HepG2 (cell line): ENCODE measurements at regions not wholly inside any gene's neighbourhood (a gene's known extent, or its start where the extent isn't known, plus 50 kb on each side); places are given as distances from the start of the nearest gene placed in this dataset.

Experiments used
- ATAC-seq: fragments of 200-7000 bp; cut with Tn5 transposase; 3 replicates; pipeline ENCODE4 v1.9.1; 2020; ENCODE audit warnings: mild to moderate bottlenecking, moderate library complexity
- BruUV-seq: library from RNA; stranded (reverse); fragments of 400-500 nt; replicated peaks from 2 replicates; lab custom pipeline; 2021; lab: Mats Ljungman, UMichigan
- CTCF ChIA-PET: fragments of 300-600 bp; formaldehyde crosslinking; extraction: SDS; loops from one replicate; lab custom pipeline; 2021; ENCODE audit warnings: low total read pairs, inconsistent platforms, low intra/inter-chr PET ratio; lab: Yijun Ruan, JAX
- POLR2A ChIA-PET: fragments of 350-600 bp; sonication (Branson Sonifier 250); formaldehyde crosslinking; loops from one replicate; lab custom pipeline; 2020; ENCODE audit warnings: antibody characterized with exemption, inconsistent platforms; lab: Yijun Ruan, JAX
- DNase-seq: peaks from one replicate; pipeline ENCODE4 v3.0.0-alpha.2; 2015; ENCODE audit warnings: low spot score
- FAIRE-seq: peaks from 3 replicates; lab custom pipeline; 2011; peaks lifted over from hg19 to GRCh38; lab: Jason Lieb, UNC
- H2AFZ ChIP-seq: one replicate; pipeline ENCODE4 v1.6.1; 2011; ENCODE audit warnings: low read length, inconsistent platforms
- H3K27ac ChIP-seq: fragments of 300-600 bp; 3 replicates; pipeline ENCODE4 v1.8.0; 2011; ENCODE audit warnings: mixed run types, mild to moderate bottlenecking, mixed read lengths, low read length, inconsistent platforms; ENCODE audit not compliant: insufficient read depth; ENCODE audit errors: extremely low read length
- H3K27me3 ChIP-seq, 2 experiments: fragments of 200-600 bp in 1 of 2; 2 replicates in 1 of 2; 3 replicates in 1 of 2; pipeline versions ENCODE4 v1.6.0 to v1.8.0; 2011; ENCODE audit warnings: low read length in 2 of 2, mild to moderate bottlenecking in 2 of 2, moderate library complexity in 2 of 2, inconsistent platforms in 1 of 2; ENCODE audit not compliant: insufficient read depth in 2 of 2, control insufficient read depth in 1 of 2
- H3K36me3 ChIP-seq, 2 experiments: fragments of 200-600 bp in 1 of 2; replicated peaks in 1 of 2; 2 replicates in 1 of 2; 3 replicates in 1 of 2; pipeline versions ENCODE4 v1.5.1 to v1.8.0; 2011; ENCODE audit warnings: low read length in 2 of 2, inconsistent platforms in 1 of 2; ENCODE audit not compliant: insufficient read depth in 2 of 2, control insufficient read depth in 1 of 2
- H3K4me1 ChIP-seq: 2 replicates; pipeline ENCODE4 v1.5.1; 2012; ENCODE audit warnings: low read length, inconsistent platforms; ENCODE audit not compliant: insufficient read depth
- H3K4me2 ChIP-seq: 2 replicates; pipeline ENCODE4 v1.6.0; 2011; ENCODE audit warnings: low read depth, low read length, inconsistent platforms
- H3K4me3 ChIP-seq, 3 experiments: fragments of 200-600 bp in 1 of 3; sonication (generic), shearing (Covaris generic) in 1 of 3; replicated peaks in 1 of 3; 2 replicates each; pipeline ENCODE4 v1.5.1; 2011 to 2016; ENCODE audit warnings: low read length in 3 of 3, inconsistent platforms in 2 of 3, low read depth in 2 of 3, mild to moderate bottlenecking in 2 of 3, control low read depth in 1 of 3, mixed read lengths in 1 of 3; ENCODE audit not compliant: insufficient read depth in 1 of 3
- H3K79me2 ChIP-seq: one replicate; pipeline ENCODE4 v1.6.1; 2011; ENCODE audit warnings: low read length, inconsistent platforms; ENCODE audit not compliant: insufficient read depth
- H3K9ac ChIP-seq: 2 replicates; pipeline ENCODE4 v1.6.0; 2011; ENCODE audit warnings: mild to moderate bottlenecking, low read depth, low read length, inconsistent platforms; ENCODE audit not compliant: insufficient read depth
- H3K9me3 ChIP-seq: 2 replicates; pipeline ENCODE4 v1.5.1; 2012; ENCODE audit warnings: mild to moderate bottlenecking, low read length
- H4K20me1 ChIP-seq: 2 replicates; pipeline ENCODE4 v1.6.0; 2011; ENCODE audit warnings: inconsistent platforms, mild to moderate bottlenecking, low read length, moderate library complexity; ENCODE audit not compliant: insufficient read depth
- CHCHD3 ChIP-seq: sonication (generic); formaldehyde crosslinking; IDR thresholded peaks from 2 replicates; pipeline ENCODE4 v1.8.0; 2022; ENCODE audit warnings: mild to moderate bottlenecking, missing genetic modification reagents, moderate library complexity
- KLF16 ChIP-seq, 2 experiments: sonication (generic) in 1 of 2; formaldehyde crosslinking in 1 of 2; IDR thresholded peaks; 2 replicates each; pipeline versions ENCODE4 v1.6.1 to v1.8.0; 2016 to 2023; ENCODE audit warnings: missing genetic modification reagents in 2 of 2, missing compliant biosample characterization in 1 of 2
- NR2F2 ChIP-seq: IDR thresholded peaks from 2 replicates; pipeline ENCODE4 v1.6.1; 2012; ENCODE audit warnings: low read depth, inconsistent platforms, borderline replicate concordance
- PLRG1 ChIP-seq: fragments of 450-650 bp; conservative IDR thresholded peaks from 2 replicates; pipeline ENCODE4 v1.6.1; 2016
- RAD51 ChIP-seq: fragments of 450-650 bp; IDR thresholded peaks from 2 replicates; pipeline ENCODE4 v1.6.1; 2016; ENCODE audit warnings: borderline replicate concordance
- REXO4 ChIP-seq: sonication (generic); formaldehyde crosslinking; IDR thresholded peaks from 2 replicates; pipeline ENCODE4 v1.8.0; 2022; ENCODE audit warnings: missing genetic modification reagents, mild to moderate bottlenecking, borderline replicate concordance
- SAFB2 ChIP-seq: sonication (generic); formaldehyde crosslinking; IDR thresholded peaks from 2 replicates; pipeline ENCODE4 v1.5.1; 2020; ENCODE audit warnings: missing genetic modification reagents, low read depth, mild to moderate bottlenecking, borderline replicate concordance
- SALL1 ChIP-seq: sonication (generic); formaldehyde crosslinking; IDR thresholded peaks from 2 replicates; pipeline ENCODE4 v1.8.0; 2022; ENCODE audit warnings: mild to moderate bottlenecking, missing genetic modification reagents
- SP1 ChIP-seq, 2 experiments: fragments of 450-650 bp in 1 of 2; sonication (generic) in 1 of 2; formaldehyde crosslinking in 1 of 2; IDR thresholded peaks; 2 replicates each; pipeline versions ENCODE4 v1.4.0 to v1.6.1; 2016 to 2020; ENCODE audit warnings: missing genetic modification reagents in 1 of 2
- SRF ChIP-seq: IDR thresholded peaks from 2 replicates; pipeline ENCODE4 v1.6.1; 2011; ENCODE audit warnings: mild to moderate bottlenecking, low read depth, low read length, moderate library complexity
- ZNF292 ChIP-seq: sonication (generic); formaldehyde crosslinking; IDR thresholded peaks from 2 replicates; pipeline ENCODE4 v1.8.1; 2022; ENCODE audit warnings: mild to moderate bottlenecking, low read depth, missing genetic modification reagents, borderline replicate concordance
- ZNF572 ChIP-seq: sonication (generic); formaldehyde crosslinking; IDR thresholded peaks from 2 replicates; pipeline ENCODE4 v1.5.1; 2020; ENCODE audit warnings: mild to moderate bottlenecking, missing genetic modification reagents
- ZNF747 ChIP-seq: sonication (generic); formaldehyde crosslinking; IDR thresholded peaks from 2 replicates; pipeline ENCODE4 v1.8.1; 2023; ENCODE audit warnings: missing genetic modification reagents, mild to moderate bottlenecking, borderline replicate concordance
- ZNF776 ChIP-seq: sonication (generic); formaldehyde crosslinking; IDR thresholded peaks from 2 replicates; pipeline ENCODE4 v1.4.0; 2020; ENCODE audit warnings: mild to moderate bottlenecking, missing genetic modification reagents
- ZNF788 ChIP-seq: sonication (generic); formaldehyde crosslinking; IDR thresholded peaks from 2 replicates; pipeline ENCODE4 v1.5.0; 2020; ENCODE audit warnings: mild to moderate bottlenecking, missing genetic modification reagents, borderline replicate concordance
- WGBS: methylation state at CpG from one replicate; pipeline ENCODE4 v1.1.6; 2017; ENCODE audit warnings: low lambda C conversion rate; 5-methylcytosine and 5-hydroxymethylcytosine counted together
- in situ Hi-C: cut with HindIII; loops from 2 replicates; pipeline ENCODE4 v1.10.0; 2017; ENCODE audit warnings: low pct_unique_long_range_greater_than_20kb; ENCODE audit not compliant: extremely low pct_ligation_motif_present
- intact Hi-C: fragments of 100-400 bp; cut with micrococcal nuclease; formaldehyde crosslinking; loops from one replicate; pipeline ENCODE4 v1.10.0; 2022; ENCODE audit not compliant: unreplicated experiment
- TF ChIP-seq, protein P1 (sequence below): sonication (generic); formaldehyde crosslinking; conservative IDR thresholded peaks from 2 replicates; pipeline ENCODE4 v1.5.0; 2020; ENCODE audit warnings: missing genetic modification reagents
- TF ChIP-seq, protein P2 (sequence below): sonication (generic); formaldehyde crosslinking; IDR thresholded peaks from 2 replicates; pipeline ENCODE4 v1.4.0; 2020; ENCODE audit warnings: missing genetic modification reagents, borderline replicate concordance

DNA sequence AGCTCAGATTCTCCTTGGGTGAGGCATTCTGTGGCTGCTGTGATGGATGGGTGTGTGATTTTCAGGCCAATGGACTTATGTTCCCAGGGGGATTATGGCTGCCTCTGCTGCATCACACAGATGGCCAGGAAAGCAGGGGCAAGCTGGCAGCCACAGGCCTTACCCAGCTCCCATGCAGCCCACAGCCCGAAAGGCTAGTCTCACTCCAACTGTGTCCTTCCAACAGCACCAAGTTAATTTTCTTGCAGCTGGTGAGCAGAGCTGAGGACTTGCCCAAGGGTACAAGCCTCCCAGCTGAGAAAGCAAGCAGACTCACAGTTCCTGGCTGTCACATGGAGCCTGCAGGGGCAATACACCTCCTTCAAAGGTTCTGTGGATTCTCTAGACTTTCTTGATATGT is 155.2 kb upstream of the KHDRBS2 start:
- intact Hi-C loops: no loop called here
- TF ChIP-seq PLRG1 (no peak), SP1 (IDR thresholded peaks at IDR 0.05) (no peak), SP1 (CRISPR knock-in tag; IDR thresholded peaks at IDR 0.05) (no peak), CHCHD3 (CRISPR knock-in tag) (no peak)
- H3K9ac ChIP-seq: no peak overlapping the region
- no peaks in the 10 kb centered on the region for H4K20me1 ChIP-seq
- H2AFZ ChIP-seq: no peak overlapping the region
- H3K27me3 ChIP-seq: no peaks in the 10 kb centered on the region
- 9% methylated on average over 1 of the region's 1 CpG for WGBS
- H3K4me2 ChIP-seq: no peak overlapping the region
- no peak overlapping the region for H3K27ac ChIP-seq
- no peaks in the 10 kb centered on the region for H3K4me1 ChIP-seq
- no peak overlapping the region for H3K4me3 ChIP-seq
- no peaks in the 10 kb centered on the region for H3K79me2 ChIP-seq
- ATAC-seq (no peak), DNase-seq (no peak), FAIRE-seq (no peak)
- ChIA-PET CTCF (no interaction called here), POLR2A (no interaction called here)
- BruUV-seq: no TSS peak
- H3K9me3 ChIP-seq: peaks cover 27% of the 10 kb centered on the region
- no peaks in the 10 kb centered on the region for H3K36me3 ChIP-seq
- in situ Hi-C loops: no loop called here

DNA sequence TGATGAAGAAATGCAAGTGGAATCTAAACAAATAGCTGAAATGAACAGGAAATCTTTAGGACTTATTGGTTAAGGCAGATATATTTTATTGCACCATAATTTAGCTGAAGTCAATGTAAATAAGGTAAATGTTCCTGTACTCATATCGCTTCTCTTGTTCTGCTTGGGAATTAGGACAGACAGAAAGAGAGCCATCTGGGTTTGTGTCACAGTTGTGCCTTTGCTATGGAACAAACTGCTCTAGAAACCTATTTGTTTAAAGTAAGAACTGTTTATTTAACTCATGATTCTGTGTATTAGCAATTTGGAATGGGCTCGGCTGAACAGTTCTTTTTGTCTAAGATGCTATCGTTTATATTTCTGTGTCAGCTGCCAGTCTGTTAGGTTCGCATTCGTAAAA is 143.8 kb upstream of the KHDRBS2 start:
- no peaks in the 10 kb centered on the region for H3K4me1 ChIP-seq
- POLR2A ChIA-PET: no interaction called here
- H3K9me3 ChIP-seq: no peaks in the 10 kb centered on the region
- in situ Hi-C loops: no loop called here
- BruUV-seq: no TSS peak
- H3K27ac ChIP-seq: no peak overlapping the region
- 9% methylated on average over 5 of the region's 5 CpGs for WGBS
- intact Hi-C loops: no loop called here
- ATAC-seq (no peak), DNase-seq (no peak), FAIRE-seq (no peak)
- H3K4me2 ChIP-seq: no peak overlapping the region
- H3K36me3 ChIP-seq: no peaks in the 10 kb centered on the region
- H3K27me3 ChIP-seq: no peaks in the 10 kb centered on the region
- H4K20me1 ChIP-seq: no peaks in the 10 kb centered on the region
- CTCF ChIA-PET: no interaction called here
- no peak overlapping the region for H2AFZ ChIP-seq
- H3K9ac ChIP-seq: no peak overlapping the region
- H3K4me3 ChIP-seq: no peak overlapping the region
- no peaks in the 10 kb centered on the region for H3K79me2 ChIP-seq
- TF ChIP-seq ZNF747 (CRISPR knock-in tag): no peak
- no peak for TF ChIP-seq REXO4 (CRISPR knock-in tag)
- no peak for TF ChIP-seq SRF
- TF ChIP-seq, protein P1, sequence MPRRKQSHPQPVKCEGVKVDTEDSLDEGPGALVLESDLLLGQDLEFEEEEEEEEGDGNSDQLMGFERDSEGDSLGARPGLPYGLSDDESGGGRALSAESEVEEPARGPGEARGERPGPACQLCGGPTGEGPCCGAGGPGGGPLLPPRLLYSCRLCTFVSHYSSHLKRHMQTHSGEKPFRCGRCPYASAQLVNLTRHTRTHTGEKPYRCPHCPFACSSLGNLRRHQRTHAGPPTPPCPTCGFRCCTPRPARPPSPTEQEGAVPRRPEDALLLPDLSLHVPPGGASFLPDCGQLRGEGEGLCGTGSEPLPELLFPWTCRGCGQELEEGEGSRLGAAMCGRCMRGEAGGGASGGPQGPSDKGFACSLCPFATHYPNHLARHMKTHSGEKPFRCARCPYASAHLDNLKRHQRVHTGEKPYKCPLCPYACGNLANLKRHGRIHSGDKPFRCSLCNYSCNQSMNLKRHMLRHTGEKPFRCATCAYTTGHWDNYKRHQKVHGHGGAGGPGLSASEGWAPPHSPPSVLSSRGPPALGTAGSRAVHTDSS (CRISPR knock-in tag): no peak
- TF ChIP-seq SAFB2 (CRISPR knock-in tag): no peak
- no peak for TF ChIP-seq ZNF776 (CRISPR knock-in tag)
- no peak for TF ChIP-seq SALL1 (CRISPR knock-in tag)
- TF ChIP-seq, protein P2, sequence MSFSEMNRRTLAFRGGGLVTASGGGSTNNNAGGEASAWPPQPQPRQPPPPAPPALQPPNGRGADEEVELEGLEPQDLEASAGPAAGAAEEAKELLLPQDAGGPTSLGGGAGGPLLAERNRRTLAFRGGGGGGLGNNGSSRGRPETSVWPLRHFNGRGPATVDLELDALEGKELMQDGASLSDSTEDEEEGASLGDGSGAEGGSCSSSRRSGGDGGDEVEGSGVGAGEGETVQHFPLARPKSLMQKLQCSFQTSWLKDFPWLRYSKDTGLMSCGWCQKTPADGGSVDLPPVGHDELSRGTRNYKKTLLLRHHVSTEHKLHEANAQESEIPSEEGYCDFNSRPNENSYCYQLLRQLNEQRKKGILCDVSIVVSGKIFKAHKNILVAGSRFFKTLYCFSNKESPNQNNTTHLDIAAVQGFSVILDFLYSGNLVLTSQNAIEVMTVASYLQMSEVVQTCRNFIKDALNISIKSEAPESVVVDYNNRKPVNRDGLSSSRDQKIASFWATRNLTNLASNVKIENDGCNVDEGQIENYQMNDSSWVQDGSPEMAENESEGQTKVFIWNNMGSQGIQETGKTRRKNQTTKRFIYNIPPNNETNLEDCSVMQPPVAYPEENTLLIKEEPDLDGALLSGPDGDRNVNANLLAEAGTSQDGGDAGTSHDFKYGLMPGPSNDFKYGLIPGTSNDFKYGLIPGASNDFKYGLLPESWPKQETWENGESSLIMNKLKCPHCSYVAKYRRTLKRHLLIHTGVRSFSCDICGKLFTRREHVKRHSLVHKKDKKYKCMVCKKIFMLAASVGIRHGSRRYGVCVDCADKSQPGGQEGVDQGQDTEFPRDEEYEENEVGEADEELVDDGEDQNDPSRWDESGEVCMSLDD (CRISPR knock-in tag): no peak
- no peak for TF ChIP-seq NR2F2
- no peak for TF ChIP-seq KLF16 (CRISPR knock-in tag; IDR thresholded peaks at IDR 0.05)
- no peak for TF ChIP-seq RAD51
- TF ChIP-seq ZNF292: no peak
- no peak for TF ChIP-seq ZNF788 (CRISPR knock-in tag)
- TF ChIP-seq ZNF572 (CRISPR knock-in tag): no peak
